Ovary (tissue), 3 donors: ENCODE measurements at regions not wholly inside any gene's neighbourhood (a gene's known extent, or its start where the extent isn't known, plus 50 kb on each side); places are given as distances from the start of the nearest gene placed in this dataset.

Experiments
- EP300 ChIP-seq: sonication (generic); formaldehyde crosslinking; IDR thresholded peaks from one replicate; pipeline ENCODE4 v1.6.1; 2017; ENCODE audit warnings: antibody characterized with exemption
- POLR2A ChIP-seq: fragments of 450-650 bp; IDR thresholded peaks from one replicate; pipeline ENCODE4 v1.6.1; 2017; ENCODE audit warnings: antibody characterized with exemption, mild to moderate bottlenecking, moderate library complexity
- TF ChIP-seq, protein P1 (sequence below), 3 donors: fragments of 450-650 bp in 2 of 3; fragments of 200-600 bp in 1 of 3; IDR thresholded peaks; one replicate each; pipeline versions ENCODE4 v1.5.1 to v1.8.0; 2016 to 2022; ENCODE audit warnings: antibody characterized with exemption in 3 of 3, mild to moderate bottlenecking in 1 of 3
- donor health status: DM: no; HTN: no; CAD: no.

DNA sequence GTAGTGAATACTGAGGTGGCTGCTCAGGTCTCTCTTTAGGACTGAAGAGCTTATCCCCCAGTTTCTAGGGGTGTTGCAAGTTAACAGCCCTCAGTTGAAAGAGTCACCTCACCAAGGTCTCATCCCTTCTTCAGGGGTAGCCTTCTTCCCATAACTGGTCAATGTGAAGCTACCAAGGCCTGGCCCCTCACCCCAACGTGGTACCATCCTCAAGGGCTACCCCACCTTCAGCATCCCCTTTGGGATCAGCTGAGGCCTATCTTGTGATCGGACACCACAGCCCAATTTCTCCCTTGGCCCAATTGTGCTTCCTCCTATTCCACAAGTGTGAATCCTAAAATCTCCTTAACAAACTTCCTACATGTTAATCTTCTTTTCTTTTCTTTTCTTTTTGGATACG lies 289.5 kb upstream of the MKLN1 start:
- TF ChIP-seq, protein P1, sequence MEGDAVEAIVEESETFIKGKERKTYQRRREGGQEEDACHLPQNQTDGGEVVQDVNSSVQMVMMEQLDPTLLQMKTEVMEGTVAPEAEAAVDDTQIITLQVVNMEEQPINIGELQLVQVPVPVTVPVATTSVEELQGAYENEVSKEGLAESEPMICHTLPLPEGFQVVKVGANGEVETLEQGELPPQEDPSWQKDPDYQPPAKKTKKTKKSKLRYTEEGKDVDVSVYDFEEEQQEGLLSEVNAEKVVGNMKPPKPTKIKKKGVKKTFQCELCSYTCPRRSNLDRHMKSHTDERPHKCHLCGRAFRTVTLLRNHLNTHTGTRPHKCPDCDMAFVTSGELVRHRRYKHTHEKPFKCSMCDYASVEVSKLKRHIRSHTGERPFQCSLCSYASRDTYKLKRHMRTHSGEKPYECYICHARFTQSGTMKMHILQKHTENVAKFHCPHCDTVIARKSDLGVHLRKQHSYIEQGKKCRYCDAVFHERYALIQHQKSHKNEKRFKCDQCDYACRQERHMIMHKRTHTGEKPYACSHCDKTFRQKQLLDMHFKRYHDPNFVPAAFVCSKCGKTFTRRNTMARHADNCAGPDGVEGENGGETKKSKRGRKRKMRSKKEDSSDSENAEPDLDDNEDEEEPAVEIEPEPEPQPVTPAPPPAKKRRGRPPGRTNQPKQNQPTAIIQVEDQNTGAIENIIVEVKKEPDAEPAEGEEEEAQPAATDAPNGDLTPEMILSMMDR (IDR thresholded peaks at IDR 0.05): no peak
- no peak for TF ChIP-seq POLR2A
- no peak for TF ChIP-seq EP300
